Choroid plexus epithelial cell (primary cell): ENCODE measurements at regions not wholly inside any gene's neighbourhood (a gene's known extent, or its start where the extent isn't known, plus 50 kb on each side); places are given as distances from the start of the nearest gene placed in this dataset.

ENCODE experiments used
- DNase-seq: peaks from one replicate; pipeline ENCODE4 v3.0.0-alpha.2; 2010; ENCODE audit warnings: low read depth
- H3K4me3 ChIP-seq: 2 replicates; pipeline ENCODE4 v1.5.1; 2011; ENCODE audit warnings: low read depth, mild to moderate bottlenecking, control low read depth, low read length, moderate library complexity
- CTCF ChIP-seq: conservative IDR thresholded peaks from 2 replicates; pipeline ENCODE4 v1.5.1; 2011; ENCODE audit warnings: low read depth, mild to moderate bottlenecking, control low read depth, inconsistent platforms, low read length, moderate library complexity

GRCh38 chr18:30727849-30728248, 314.7 kb downstream of the DSC3 start:
- H3K4me3 ChIP-seq: no peak overlapping the region
- no peak for TF ChIP-seq CTCF
- DNase-seq: no peak

GRCh38 chr18:30713299-30713698, 329.2 kb downstream of the DSC3 start:
- TF ChIP-seq CTCF: no peak
- no peak for DNase-seq
- no peak overlapping the region for H3K4me3 ChIP-seq

- no peak overlapping the region for H3K4me3 ChIP-seq
- DNase-seq: no peak
- TF ChIP-seq CTCF: no peak
Measured at GRCh38 chr18:30712383-30712782, 330.2 kb downstream of the DSC3 start.

GRCh38 chr18:30709595-30709994, 332.9 kb downstream of the DSC3 start:
- TF ChIP-seq CTCF: no peak
- no peak overlapping the region for H3K4me3 ChIP-seq
- no peak for DNase-seq

GRCh38 chr18:30705943-30706342, 336.6 kb downstream of the DSC3 start:
- DNase-seq: no peak
- TF ChIP-seq CTCF: no peak
- no peak overlapping the region for H3K4me3 ChIP-seq

GRCh38 chr18:30698571-30698970, 344.0 kb downstream of the DSC3 start:
- H3K4me3 ChIP-seq: no peak overlapping the region
- no peak for TF ChIP-seq CTCF
- no peak for DNase-seq

- DNase-seq: no peak
Measured at GRCh38 chr18:30696201-30696600, 346.3 kb downstream of the DSC3 start.

More at GRCh38 chr18:30696201-30696600, 346.3 kb downstream of the DSC3 start:
- no peak overlapping the region for H3K4me3 ChIP-seq
- TF ChIP-seq CTCF: no peak
